Heart left ventricle (tissue), 13 donors: ENCODE measurements at regions not wholly inside any gene's neighbourhood (a gene's known extent, or its start where the extent isn't known, plus 50 kb on each side); places are given as distances from the start of the nearest gene placed in this dataset.

ENCODE experiments used
- CTCF ChIP-seq, 12 donors: fragments of 200-600 bp; sonication (generic) in 4 of 12; IDR thresholded peaks; one replicate each; pipeline versions ENCODE4 v1.5.0 to v1.8.0; 2018 to 2022; ENCODE audit warnings: antibody characterized with exemption in 12 of 12, mild to moderate bottlenecking in 5 of 12
- POLR2A ChIP-seq, 2 donors: fragments of 450-650 bp; IDR thresholded peaks; one replicate each; pipeline ENCODE4 v1.6.1; 2017; ENCODE audit warnings: antibody characterized with exemption in 2 of 2, mild to moderate bottlenecking in 2 of 2, moderate library complexity in 2 of 2
- donor health status: ischemic (EF 13 %, LVEDD 7.1; RV severe dilation, severe dysfunction).
- donor health status: DM: no; HTN: yes; CAD: no.
- donor health status: DM: no; HTN: no; CAD: no.
- donor health status: ischemic (EF 25% LVEDD 6.9; RV normal size, moderate dysfunction).
- donor health status: ischemic (EF 25% LVEDD 5.7; RV mildly dilated, moderate dysfunction).
- donor health status: ischemic (EF 35%, LVEDD 5.7; RV mildly dilated, moderate dysfunction).
- donor health status: nonischemic (EF 11% LVEDD 7.7; RV severe dilation, severe dysfunction).
- donor health status: DM: yes; HTN: yes; CAD: no.
- donor health status: PGD.
- donor health status: ischemic (EF 29% LVEDD 5.4; RV normal size, mild dysfunction).
- donor health status: nonischemic (EF 23%, LVEDD 6.1; RV moderate dilation, normal function).

- TF ChIP-seq CTCF (IDR thresholded peaks at IDR 0.05) (no peak), POLR2A (IDR thresholded peaks at IDR 0.05) (no peak)
Observed at GRCh38 chr10:106515206-106515790, 649.2 kb downstream of the SORCS1 start.
